ENCODE measurements at regions not wholly inside any gene's neighbourhood (a gene's known extent, or its start where the extent isn't known, plus 50 kb on each side); places are given as distances from the start of the nearest gene placed in this dataset.
A peak's percentile ranks its signal among the peaks of the same experiment; 100 is the strongest.

DNA sequence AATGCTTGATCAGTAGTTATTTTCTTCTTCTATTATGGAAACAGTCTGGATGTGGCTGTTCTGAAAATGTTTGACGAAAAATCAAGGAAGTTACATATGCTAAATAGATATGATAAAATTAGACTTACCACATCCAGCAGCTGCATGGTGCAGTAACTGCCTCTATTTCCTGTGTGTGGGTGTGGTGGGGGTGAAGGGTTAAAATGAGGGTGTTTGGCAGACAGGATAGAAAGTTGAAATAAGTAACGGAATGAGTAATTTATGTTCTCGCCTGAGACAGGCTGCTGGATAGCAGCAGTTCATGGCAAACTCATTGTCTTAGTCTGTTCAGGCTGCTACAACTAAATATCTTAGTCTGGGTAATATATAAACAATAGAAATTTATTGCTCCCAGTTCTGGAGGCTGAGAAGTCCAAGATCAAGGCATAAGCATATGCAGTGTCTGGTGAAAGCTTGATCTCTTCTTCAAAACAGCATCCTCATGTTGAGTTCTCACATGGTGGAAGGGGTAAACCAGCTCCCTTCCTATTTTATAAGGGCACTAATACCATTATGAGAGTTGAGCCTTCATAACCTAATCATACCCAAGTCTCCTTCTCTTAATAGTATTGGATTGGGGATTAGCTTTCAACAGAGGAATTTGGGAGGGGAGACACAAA lies 1248.9 kb downstream of the SLITRK5 start:
- DNase-seq, result no peak

DNA sequence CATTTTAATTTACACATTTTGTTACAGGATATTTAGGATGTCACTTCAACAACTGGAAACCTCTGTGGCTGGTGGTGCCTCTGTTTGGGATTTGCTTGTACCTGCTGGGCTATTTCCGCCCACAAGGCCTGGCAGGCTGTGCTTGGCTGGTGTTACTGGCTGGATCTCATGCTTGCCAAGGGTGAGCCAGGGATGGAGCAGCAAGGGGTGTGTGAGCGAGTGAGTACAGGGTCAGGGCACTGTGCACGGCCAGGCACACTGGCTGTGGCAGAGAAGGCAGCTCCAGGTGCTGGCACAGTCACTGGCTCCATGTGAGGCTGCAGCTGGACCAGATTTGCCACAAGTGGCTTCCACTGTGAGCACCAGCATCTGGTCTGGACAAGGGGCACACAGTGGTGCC lies 1254.8 kb downstream of the SLITRK5 start:
- no peak for DNase-seq

DNA sequence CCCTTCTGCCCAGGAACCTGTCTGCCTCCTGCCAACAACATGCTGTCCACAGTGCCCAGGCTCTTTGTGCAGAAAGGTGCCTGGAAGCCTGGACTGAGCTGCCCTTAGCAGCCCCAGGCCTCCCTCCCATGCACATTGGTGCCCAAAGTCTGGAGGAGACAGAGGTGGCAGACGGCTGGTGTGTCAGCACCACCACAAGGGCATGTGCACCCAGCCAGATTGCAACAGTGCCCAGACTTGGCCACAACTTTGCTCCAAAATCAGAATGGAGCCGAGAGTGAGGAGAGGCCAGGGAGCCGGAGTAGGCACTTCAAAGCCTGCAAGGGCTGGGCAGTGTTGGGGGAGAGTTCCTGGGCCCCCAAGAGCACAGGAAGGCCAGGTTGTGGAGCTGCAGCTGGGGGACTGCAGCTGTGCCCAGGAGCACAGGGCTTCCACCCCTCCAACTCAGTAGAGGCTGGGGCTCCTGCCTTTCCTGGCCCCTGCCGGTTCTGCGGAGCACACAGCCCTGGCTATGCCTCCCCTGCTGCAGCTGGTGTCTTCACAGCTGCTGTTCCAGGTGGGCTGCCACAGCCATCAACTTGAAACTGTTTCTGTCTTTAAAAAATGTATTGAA lies 1255.8 kb downstream of the SLITRK5 start:
- DNase-seq, result no peak

DNA sequence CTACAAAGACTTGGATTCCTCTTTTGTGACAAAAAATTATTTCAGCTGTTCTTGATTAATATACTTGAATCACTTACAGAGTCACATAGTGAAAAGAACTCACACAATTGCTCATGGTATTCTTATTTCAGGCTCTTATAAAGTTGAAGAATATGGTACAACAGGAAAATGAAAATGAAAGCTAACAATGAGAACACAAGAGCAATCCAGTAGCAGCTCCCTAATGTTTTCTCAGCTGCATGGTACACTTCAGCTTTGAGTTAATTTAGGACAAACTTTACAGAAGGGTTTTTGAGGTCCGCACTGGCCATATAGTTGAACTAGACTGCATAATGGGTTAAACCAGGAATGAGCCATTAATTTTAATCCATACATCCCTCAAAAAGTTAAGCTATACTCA lies 1261.8 kb downstream of the SLITRK5 start:
- DNase-seq, result no peak

DNA sequence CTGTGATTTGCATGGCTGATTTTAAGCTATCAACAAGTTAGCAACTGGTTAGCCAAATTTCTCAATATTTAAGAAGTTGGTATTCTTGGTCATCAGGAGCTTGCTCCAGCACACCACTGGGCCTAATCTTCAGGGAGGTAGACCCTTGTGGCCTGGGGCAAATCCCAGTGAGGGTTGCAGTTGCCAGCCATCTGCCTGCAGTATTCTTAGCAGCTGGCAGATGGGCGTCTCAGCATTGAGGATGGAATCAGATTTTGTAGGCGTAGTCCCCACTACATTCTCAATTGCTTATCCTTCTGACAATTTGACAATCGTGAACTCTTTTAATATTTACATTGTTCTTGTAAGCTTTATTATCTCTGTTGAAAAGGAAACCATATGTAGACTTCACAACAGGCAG lies 1266.2 kb downstream of the SLITRK5 start:
- no peak for DNase-seq

DNA sequence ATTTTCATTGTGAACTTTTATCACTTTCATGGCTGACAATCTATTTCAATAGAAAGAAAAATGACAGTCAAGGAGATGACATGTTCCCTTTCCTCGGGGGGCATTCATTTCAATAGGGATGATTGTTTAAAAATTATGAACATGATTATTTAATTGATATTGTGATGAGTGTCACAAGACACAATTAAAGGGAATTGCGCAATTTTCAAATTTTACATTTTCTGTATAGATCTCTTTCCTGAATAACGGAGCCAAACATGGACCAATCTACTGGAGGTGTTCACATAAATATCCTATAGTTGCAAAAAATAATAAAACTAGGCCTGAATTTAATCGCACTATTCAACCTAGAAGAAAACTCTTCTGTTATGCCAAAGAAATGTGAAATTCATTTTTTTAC lies 1274.6 kb downstream of the SLITRK5 start:
- DNase-seq, result no peak

DNA sequence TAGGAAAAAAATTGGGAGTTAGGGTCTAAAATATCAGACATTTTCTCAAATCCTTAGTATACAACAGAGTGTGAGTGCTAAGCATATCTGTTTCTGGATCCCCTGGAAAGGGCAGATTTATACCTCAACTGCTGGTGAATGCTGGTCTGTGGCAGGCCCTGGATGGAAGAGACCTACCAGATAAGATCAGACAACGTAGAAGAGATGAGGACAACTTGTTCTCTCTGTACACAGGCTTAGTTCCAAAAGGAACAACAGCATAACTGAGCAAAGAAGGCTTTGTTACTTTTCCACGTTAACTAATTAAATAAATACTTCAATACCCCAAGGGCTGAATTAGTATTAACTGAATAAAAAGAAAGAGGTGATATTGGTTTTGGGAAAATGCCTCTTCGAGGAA lies 1277.3 kb downstream of the SLITRK5 start:
- no peak for DNase-seq

DNA sequence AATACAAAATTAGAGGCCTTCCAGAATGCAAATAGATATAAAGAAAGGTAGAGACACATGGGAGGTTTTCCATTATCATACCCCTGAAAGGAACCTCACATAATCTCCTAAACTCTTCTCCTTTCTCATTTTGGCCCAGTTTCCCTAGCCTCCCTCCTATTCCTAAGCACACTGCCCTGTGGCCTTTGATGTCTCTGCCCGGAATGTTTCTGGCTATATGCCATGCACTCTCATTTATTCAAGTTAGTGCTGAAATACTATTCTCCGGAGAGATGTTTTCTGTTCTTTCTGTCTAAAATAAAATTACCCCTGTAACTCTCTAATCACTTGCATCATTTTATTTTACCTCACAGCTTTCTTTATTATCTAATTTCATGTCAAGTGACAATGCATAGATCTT lies 1287.7 kb downstream of the SLITRK5 start:
- DNase-seq, result no peak

DNA sequence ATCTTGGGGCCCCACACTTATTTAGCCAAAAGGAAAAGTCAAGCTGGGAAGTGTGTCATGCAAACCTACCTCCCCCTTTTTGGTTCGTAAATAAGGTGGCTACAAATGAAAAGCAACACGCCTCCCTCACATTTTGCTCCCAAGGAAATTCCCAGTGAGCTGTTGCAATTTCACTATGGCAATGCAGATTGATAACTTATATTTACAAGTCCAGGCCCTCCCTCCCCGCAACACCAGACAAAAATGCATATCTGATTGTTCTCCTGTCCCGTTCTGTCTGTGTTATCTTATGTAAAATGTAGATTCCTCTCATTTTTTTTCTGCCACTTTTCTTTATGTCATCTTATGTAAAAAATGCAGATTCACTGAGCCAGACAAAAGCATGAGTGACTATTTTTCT lies 1305.3 kb downstream of the SLITRK5 start:
- DNase-seq, result no peak

DNA sequence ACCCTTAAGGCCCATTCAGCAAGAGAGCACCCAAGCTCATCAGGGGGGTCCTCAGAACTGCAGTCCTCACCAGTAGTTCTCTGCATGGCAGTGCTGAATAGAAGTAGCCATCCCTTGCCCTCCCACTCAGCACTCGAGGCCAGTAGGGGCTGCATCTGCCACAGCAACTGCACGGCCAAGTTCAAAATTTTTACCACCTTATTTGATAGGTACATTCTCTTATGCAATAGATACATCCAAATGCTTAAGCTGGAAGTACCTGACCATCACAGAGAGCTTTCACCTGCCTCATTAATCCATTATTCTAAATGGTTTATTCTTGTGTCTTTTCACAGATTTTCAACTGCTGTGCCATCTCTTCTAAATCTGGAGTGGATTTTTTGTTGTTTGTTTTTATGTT lies 1307.4 kb downstream of the SLITRK5 start:
- no peak for DNase-seq

DNA sequence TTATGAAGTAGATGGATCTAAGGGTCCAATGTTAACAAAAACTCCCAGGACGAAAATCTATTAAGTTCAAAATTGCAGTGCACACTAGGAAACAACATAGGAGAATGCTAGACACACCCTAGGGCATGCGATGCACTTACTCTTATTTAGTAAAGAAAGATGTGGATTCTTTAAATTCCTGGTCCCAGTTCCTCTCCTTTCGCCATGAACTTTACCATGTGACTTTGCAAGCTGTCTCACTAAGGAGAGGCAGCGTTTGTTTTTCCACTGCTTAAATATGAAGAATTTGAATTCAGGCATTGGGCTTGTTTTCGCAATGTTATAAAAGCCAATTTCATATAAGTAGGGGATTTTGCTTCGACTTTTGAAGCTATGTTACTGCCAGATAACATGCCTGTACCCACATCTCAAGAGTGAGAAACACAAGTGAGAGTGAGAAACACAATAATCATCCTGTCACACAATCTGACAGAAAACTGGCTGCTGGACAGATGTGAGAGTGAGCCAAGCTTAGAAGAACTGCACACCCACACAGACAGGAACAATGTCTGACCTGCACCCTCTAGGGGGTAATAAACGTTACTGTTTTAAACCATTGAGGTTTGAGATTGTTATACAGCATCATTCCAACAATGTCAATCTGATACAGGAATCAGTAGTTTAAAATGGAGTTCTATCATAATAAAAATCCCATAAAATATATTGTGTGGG lies 1308.4 kb downstream of the SLITRK5 start:
- DNase-seq, result no peak

DNA sequence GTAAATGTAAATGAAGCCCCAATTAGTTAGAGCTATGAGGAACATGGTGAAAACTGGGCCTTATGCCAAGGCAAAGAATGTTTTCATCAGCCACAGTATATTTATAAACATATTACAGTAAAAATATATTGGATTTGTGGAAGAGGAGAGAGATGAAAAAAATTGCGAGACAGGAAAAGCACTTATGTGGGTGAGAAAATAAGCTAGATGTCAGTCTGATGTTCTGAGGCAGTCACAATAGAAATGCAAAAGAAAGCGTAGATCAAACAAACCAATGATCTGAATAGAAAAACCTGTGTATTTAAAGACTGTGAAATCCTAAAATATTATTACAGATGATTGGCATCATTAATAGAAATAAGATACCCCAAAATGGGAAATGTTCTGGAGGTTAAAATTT lies 1332.5 kb downstream of the SLITRK5 start:
- DNase-seq, result no peak

DNA sequence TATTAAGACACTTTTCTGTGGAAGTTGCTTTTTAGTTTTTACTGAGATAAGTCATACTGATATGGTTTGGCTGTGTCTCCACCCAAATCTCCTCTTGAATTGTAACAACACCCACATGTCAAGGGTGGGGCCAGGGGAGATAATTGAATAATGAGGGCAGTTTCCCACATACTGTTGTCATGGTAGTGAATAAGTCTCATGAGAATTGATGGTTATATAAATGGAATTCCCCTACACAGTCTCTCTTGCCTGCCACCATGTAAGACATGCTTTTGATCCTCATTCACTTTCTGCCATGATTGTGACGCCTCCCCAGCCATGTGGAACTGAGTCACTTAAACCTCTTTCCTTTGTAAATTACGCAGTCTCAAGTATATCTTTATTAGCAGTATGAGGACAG lies 1340.4 kb downstream of the SLITRK5 start:
- DNase-seq, result no peak

DNA sequence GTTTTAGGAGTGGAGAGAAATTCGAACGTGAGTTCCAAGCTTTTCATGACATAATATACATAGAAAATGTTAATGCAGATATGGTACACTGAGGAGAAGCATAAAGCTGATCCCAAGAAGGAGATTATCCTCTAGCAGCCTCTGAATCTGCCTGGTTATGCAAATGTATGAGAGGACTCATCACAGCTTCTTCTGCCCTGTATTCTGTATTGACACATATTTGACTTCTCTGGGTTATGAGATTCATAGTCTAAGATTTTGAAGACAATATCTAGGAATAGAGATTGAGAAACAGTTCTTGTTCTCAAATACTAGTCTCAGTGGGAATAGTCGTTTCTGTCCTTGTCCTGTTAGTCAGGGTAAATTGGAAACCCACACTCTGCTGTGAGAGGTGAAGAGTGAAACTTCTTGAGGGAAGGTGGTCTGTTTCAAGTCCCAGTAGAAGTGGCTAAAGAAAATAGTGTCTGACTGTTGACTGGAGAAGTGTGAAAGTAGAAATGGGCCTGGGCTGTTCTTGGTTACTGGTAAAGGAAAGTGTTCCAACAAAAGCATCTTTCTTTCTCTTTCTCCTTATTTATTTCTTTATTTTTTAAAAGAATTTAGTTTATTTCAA lies 1356.6 kb downstream of the SLITRK5 start:
- no peak for DNase-seq

DNA sequence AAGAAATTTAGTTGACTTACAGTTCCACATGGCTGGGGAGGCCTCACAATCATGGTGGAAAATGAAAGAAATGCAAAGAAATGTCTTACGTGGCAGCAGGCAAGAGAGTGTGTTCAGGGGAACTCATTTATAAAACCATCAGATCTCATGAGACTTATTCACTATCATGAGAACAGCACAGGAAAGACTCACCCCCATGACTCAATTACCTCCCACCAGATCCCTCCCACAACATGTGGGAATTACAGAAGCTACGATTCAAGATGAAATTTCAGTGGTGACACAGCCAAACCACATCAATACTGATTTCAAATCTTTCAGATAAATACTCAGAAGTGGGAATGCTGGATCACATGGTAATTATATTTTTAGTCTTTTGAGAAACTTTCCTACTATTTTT lies 1357.9 kb downstream of the SLITRK5 start:
- no peak for DNase-seq

DNA sequence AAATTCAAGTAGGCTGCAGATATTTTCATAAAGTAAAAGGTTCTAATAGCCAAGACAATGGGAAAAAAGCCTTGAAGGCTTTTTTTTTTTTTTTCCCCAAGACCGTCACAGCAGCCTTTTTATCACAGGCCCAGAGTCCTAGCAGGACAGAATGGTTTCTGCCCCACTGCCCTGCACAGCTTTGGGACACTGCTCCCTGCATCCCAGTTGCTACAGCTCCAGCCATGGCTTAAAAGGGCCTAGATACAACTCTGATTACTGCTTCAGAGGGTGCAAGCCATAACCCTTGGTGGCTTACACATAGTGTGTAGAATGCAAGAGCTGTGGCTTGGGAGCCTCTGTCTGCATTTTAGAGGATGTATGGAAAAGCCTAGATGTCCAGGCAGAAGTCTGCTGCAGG lies 1362.8 kb downstream of the SLITRK5 start:
- DNase-seq, result no peak

DNA sequence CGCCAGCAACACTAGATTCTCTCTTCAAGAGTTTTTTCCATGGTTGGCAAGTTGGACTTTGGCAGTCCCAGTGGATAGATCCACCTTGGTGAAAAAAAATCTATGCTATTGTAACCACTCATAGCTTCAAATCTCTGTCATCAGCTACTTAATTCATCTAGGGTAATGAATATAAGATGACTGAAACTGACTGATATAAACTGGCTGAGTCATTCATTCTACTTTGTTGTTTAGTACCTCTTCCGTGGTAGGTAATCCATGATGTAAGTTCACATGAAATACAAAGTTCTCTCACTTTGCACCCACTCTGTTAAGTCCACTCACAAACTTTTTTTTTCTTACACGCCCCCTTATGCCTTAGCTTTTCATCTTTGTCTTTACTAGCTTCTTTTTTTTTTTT lies 1381.5 kb downstream of the SLITRK5 start:
- DNase-seq, result no peak

DNA sequence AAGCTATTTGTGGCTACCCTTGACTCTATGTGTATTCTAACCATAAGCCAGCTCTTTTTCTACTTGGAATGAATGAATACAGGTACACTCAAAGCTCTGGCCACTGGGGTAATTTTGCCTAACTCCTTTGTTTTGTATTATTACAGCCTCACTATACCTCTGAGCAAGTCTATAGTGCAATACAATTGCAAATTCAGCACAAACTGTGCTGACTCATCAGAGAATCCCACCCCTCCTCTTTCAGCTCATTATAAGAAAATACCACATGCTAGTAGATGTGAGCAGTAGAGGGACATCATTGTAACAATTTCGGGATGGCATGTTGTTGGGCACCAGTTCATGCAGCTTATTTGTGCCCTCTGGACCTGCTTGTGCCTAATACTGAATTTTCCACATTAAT lies 1382.2 kb downstream of the SLITRK5 start:
- no peak for DNase-seq

DNA sequence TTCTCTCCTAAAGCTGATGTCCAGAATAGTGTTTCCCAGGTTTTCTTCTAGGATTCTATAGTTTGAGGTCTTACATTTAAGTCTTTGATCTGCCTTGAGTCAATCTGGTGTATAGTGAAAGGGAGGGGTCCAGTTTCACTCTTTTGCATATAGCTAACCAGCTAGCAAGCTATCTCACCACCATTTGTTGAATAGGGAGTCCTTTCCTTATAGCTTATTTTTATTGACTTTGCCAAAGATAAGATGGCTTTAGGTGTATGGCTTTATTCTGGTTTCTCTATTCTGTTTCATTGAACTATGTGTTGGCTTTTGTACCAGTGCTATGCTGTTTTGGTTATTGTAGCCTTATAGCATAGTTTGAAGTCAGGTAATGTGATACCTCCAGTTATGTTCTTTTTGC lies 1386.1 kb downstream of the SLITRK5 start:
- no peak for DNase-seq

DNA sequence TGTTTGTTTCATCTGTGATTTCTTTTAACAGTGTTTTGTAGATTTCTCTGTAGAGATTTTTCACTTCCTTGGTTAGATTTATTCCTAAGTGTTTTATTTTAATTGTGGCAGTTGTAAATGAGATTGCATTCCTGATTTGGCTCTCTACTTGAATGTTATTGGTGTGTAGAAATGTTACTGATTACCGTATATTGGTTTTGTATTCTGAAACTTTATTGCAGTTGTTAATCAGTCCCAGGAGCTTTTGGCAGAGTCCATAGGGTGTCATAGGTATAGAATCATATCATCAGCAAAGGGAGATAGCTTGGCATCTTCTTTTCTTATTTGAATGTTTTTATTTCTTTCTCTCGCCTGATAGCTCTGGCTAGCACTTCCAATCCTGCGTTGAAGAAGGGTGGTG lies 1386.7 kb downstream of the SLITRK5 start:
- no peak for DNase-seq

DNA sequence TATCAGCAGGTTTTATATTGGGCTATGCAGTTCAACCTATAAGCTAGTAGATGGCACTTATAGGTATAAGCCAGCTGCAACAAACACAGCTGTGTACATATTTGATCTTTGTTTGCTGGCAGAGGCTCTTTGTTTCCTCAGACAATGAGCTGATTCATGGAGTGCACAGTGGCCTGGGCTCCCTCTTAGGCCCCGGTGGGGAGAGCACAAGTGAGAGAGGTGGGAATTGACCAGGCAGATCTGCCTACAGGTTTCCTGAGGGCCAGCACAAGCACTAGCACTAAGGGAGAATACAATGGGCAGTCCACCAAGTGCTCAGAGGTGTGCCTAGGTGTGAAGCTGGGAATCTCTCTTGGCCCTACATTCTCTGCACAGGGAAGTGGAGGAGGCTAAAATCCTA lies 1390.7 kb downstream of the SLITRK5 start:
- peak; percentile 68 to 71 for DNase-seq

DNA sequence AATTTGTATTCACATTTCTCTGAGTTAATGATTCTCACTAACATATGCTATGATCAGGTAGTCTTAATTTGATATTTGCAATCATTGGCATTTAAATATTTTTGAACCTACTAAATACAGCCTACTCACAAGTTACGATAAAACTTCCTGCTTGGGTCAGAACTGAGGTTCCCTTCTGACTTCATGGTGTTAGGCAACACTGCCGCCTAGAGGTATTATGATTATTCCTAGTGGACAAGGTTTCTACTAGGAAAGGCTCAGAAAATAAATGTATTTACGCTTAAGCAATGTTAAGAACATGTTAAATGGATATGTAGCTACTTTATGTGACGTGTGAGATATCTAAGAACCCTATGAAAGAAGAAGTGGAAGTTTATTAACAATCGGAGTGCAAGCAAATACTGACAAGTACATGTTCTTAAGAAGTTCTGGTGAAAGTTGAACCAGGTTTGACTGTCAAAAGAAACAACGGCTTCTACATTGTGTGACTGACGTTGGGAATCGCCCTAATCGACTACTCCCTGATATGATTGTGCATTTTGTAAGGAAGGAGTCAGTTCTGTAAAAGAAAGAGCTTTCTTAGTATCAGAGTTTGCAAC lies 1395.8 kb downstream of the SLITRK5 start:
- peak in 1 of 2 experiments; percentile 31 for DNase-seq

DNA sequence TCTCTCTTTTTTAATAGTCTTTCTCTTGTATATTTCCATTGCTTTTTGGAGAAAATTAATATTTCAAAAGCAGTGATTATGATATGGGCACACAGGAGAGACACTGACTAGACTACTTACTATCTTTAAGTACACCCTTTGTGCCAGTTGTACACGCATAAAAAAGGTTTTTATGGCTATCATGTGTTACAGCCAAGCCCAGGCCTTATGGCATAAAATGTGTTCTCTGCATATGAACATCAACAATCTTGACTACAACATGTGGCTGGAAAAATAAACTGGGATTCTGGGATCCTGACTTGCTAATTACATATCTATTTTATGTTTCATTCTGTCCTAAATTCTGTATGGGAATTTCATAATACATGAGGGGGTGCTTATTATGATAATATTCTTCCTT lies 1401.8 kb downstream of the SLITRK5 start:
- no peak for DNase-seq

DNA sequence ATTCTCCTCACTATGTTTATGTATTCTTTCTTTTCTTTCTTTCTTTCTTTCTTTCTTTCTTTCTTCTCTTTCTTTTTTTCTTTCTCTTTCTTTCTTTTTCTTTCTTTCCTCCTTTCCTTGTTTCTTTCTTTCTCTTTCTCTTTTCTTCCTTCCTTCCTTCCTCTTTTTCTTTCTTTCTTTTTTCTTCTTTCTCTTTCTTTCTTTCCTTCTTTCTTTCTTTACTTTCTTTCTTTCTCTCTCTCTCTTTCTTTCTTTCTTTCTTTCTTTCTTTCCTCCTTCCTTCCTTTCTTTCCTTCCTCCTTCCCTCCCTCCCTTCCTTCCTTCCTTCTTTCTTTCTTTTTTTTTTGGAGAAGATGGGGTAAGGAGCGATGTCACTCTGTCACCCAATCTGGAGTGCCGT lies 1405.5 kb downstream of the SLITRK5 start:
- no peak for DNase-seq
